IgD-negative memory B cell (primary cell): ENCODE measurements at regions not wholly inside any gene's neighbourhood (a gene's known extent, or its start where the extent isn't known, plus 50 kb on each side); places are given as distances from the start of the nearest gene placed in this dataset.
"Not testable (repeated sequence)": the region's sequence is repeated elsewhere in the genome, so short reads cannot be mapped to it uniquely, and the experiment has no call there.

ENCODE experiments used
- H3K27ac Mint-ChIP-seq, 3 donors: one replicate each; pipeline ENCODE4 v1.8.0; 2020 to 2022; ENCODE audit warnings: mild to moderate bottlenecking in 3 of 3, mixed read lengths in 3 of 3, moderate library complexity in 1 of 3
- H3K27me3 Mint-ChIP-seq: one replicate; pipeline ENCODE4 v1.8.0; 2021; ENCODE audit warnings: mixed read lengths
- H3K36me3 Mint-ChIP-seq: one replicate; pipeline ENCODE4 v1.8.0; 2020; ENCODE audit warnings: mild to moderate bottlenecking, mixed read lengths
- H3K4me1 Mint-ChIP-seq, 3 donors: one replicate each; pipeline ENCODE4 v1.8.0; 2020 to 2022; ENCODE audit warnings: mixed read lengths in 3 of 3, mild to moderate bottlenecking in 1 of 3
- H3K4me3 Mint-ChIP-seq, 4 donors: one replicate each; pipeline ENCODE4 v1.8.0; 2020 to 2022; ENCODE audit warnings: mild to moderate bottlenecking in 4 of 4, mixed read lengths in 4 of 4, moderate library complexity in 3 of 4
- H3K9me3 Mint-ChIP-seq, 3 donors: one replicate each; pipeline ENCODE4 v1.8.0; 2020 to 2021; ENCODE audit warnings: mixed read lengths in 3 of 3, mild to moderate bottlenecking in 1 of 3

DNA sequence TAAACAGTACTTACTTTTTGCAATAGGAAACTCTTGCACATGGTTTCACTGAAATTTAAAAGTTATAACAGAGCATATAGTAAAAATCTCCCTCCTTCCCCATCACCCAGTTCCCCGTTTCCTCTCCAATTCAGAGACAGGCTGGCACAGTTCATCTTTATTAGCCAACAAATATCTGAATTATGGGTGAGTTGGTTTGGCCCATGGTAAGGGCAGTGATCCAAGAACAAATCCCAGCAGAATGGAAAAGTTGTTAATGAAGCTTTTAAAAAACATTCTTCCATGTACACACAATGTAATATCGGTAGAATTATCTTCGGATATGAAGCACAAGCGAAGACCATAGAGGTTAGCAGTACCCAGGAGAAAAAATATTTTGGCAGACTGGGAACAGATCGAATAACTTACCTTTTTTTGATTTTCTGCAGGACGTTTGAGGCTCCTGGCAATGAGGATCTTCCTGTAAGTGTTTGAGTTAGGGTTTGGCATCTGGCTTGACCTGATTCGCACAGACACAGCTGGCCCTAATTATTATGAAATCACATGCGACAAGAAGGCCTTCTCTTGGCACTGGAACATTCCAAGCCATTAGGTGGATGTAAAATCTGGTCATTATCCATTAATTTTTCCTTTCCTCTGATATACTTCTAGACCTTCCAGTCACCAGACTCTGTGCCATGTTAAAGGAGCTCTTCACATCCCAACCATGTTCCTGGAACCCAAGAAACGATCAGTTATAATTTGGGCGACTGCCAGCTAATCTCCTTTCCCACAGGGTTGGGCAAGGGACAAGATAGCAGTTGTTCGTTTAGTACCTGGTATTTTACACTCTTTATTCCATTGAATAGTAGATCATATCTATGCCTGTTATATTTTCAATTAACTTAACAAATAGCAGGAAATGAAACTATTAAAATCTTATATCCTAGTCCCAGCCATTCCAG lies 139.4 kb upstream of the TSC22D1 start:
- H3K27me3 Mint-ChIP-seq, result no peaks in the 10 kb centered on the region
- peak overlapping the region in 1 of 3 donors; percentile 1 for H3K27ac Mint-ChIP-seq
- no peaks in the 10 kb centered on the region for H3K4me1 Mint-ChIP-seq
- no peaks in the 10 kb centered on the region for H3K36me3 Mint-ChIP-seq
- no peak overlapping the region for H3K4me3 Mint-ChIP-seq
- H3K9me3 Mint-ChIP-seq, result no peaks in the 10 kb centered on the region

DNA sequence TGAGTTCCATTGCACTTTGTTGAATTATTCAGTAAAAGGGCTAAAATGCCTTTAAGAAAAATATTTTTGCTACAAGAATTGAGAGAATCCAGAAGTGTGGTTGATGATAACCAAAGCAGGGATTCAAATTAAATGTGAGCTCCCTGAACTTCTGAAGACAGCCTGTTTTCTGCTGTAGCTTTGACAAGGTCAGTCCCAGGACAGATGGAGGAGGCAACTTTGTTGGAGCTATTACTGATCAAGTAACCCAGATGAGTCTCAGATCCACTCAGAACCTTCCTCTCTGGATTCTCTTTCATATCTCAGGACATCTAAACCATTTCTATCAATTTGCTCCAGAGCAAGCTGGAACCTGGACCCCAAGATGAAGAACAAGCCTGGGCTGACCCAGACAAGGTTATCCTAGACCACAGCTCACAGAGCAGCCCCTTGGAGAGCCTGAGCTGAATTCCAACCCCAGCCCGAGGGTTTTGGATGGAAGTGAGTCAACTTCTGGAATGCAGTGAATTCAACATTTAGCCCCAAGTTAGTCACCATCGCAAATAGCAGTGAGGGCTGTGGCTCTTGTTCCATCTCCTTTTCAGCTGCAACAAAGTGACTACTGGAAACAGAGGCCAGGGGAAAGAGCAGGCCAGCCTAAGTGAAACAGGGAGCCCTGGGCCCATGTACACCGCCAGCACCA lies 137.8 kb upstream of the TSC22D1 start:
- no peaks in the 10 kb centered on the region for H3K9me3 Mint-ChIP-seq
- no peak overlapping the region for H3K27ac Mint-ChIP-seq
- no peaks in the 10 kb centered on the region for H3K4me1 Mint-ChIP-seq
- no peak overlapping the region for H3K4me3 Mint-ChIP-seq
- H3K27me3 Mint-ChIP-seq, result no peaks in the 10 kb centered on the region
- no peaks in the 10 kb centered on the region for H3K36me3 Mint-ChIP-seq

GRCh38 chr13:44711706-44712105 lies 135.6 kb upstream of the TSC22D1 start:
- Mint-ChIP-seq H3K27ac (no peak overlapping the region), H3K9me3 (no peaks in the 10 kb centered on the region), H3K4me3 (no peak overlapping the region), H3K4me1 (no peaks in the 10 kb centered on the region), H3K36me3 (no peaks in the 10 kb centered on the region), H3K27me3 (no peaks in the 10 kb centered on the region)

DNA sequence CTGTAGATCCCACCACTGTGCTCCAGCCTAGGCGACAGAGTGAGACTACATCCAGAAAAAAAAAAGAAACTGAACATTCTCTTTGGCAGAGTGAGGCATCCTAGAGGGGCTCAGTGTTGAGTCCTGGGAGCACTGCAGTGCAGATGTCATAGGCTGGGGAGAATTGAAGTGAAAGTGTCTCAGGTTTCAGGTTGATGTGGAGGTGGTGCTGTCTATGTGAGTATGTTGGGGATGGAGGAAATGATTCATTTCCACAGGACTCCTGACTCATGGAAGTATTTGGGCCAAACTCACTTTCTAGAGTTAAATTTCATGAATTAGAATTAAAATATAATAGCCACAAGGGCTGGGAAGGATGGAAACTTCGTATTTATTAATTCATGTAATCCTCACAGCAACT lies 134.4 kb upstream of the TSC22D1 start:
- Mint-ChIP-seq H3K27ac (no peak overlapping the region), H3K36me3 (no peaks in the 10 kb centered on the region), H3K4me3 (peak overlapping the region in 1 of 4 donors; percentile 23), H3K9me3 (no peaks in the 10 kb centered on the region), H3K27me3 (no peaks in the 10 kb centered on the region), H3K4me1 (no peaks in the 10 kb centered on the region)

DNA sequence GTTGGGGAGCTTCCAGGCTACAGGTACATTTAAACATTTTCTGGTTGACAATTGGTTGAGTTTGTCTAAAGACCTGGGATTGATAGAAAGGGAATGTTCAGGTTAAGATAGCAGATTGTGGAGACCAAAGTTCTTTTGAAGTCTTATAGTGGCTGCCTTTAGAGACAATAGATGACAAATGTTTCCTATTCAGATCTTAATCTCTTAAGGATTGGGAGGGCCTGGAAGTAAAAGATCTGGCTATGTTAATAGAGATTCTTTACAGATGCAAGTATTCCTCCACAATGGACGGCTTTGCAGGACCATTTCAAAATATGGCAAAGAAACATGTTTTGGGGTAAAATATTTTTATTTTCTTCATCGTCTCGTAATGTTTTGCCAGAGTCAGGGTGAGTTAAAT lies 128.7 kb upstream of the TSC22D1 start:
- not testable (repeated sequence) for H3K27me3 Mint-ChIP-seq, H3K36me3 Mint-ChIP-seq, H3K4me1 Mint-ChIP-seq, H3K4me3 Mint-ChIP-seq, H3K27ac Mint-ChIP-seq, H3K9me3 Mint-ChIP-seq

- H3K9me3 Mint-ChIP-seq, result no peaks in the 10 kb centered on the region
- H3K27me3 Mint-ChIP-seq, result peaks cover 2% of the 10 kb centered on the region
- H3K27ac Mint-ChIP-seq, result no peak overlapping the region
- H3K36me3 Mint-ChIP-seq, result no peaks in the 10 kb centered on the region
- H3K4me3 Mint-ChIP-seq, result no peak overlapping the region
- H3K4me1 Mint-ChIP-seq, result no peaks in the 10 kb centered on the region
These were observed 127.2 kb upstream of the TSC22D1 start for GRCh38 chr13:44703371-44703770.

GRCh38 chr13:44698066-44698465 lies 121.9 kb upstream of the TSC22D1 start:
- no peak overlapping the region for H3K4me3 Mint-ChIP-seq
- no peaks in the 10 kb centered on the region for H3K36me3 Mint-ChIP-seq
- no peaks in the 10 kb centered on the region for H3K4me1 Mint-ChIP-seq
- H3K9me3 Mint-ChIP-seq, result no peaks in the 10 kb centered on the region
- H3K27ac Mint-ChIP-seq, result no peak overlapping the region
- H3K27me3 Mint-ChIP-seq, result peaks cover 3% of the 10 kb centered on the region

- Mint-ChIP-seq H3K4me1 (no peaks in the 10 kb centered on the region), H3K36me3 (no peaks in the 10 kb centered on the region), H3K27me3 (peaks cover 3% of the 10 kb centered on the region), H3K27ac (no peak overlapping the region), H3K9me3 (no peaks in the 10 kb centered on the region), H3K4me3 (no peak overlapping the region)
These were observed 120.9 kb upstream of the TSC22D1 start for GRCh38 chr13:44697058-44697457.

DNA sequence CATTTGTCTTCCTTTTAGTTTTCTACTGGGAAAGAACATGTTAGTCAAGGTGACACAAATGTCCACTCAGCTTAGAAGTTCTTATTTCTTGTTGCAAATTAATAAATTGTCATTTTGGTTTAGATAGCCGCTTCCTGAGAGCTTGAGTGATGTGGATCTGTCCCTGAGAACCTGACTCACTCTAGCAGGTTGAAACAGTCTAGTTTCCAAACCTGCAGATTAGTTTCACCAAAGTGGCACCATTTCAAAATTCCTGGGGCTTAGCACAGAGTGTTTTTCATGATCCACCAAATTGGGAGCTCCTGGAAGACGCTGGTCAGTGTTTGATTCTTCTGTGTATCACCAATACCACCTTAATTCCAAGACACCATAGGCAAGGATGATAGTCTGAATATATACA lies 119.4 kb upstream of the TSC22D1 start:
- Mint-ChIP-seq H3K4me3 (no peak overlapping the region), H3K27ac (peak overlapping the region in 1 of 3 donors; percentile 32), H3K36me3 (no peaks in the 10 kb centered on the region), H3K27me3 (peaks cover 2% of the 10 kb centered on the region), H3K4me1 (no peaks in the 10 kb centered on the region), H3K9me3 (no peaks in the 10 kb centered on the region)

DNA sequence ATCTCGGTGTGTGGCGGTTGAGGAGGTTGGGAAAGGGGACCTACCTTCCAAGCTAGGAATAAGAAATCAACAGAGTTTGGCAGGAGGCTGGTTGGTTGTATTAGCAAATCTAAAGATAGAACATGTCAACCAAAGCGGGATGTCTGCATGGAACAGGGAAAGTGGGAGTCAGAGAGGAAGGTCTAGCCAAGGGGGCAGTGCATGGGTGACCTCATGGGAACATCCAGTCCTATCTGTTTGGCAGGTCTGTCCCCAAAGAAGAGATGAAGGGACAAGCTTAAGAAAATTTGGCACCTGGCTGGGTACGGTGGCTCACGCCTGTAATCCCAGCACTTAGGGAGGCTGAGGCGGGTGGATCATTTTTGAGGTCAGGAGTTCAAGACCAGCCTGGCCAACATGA lies 118.7 kb upstream of the TSC22D1 start:
- Mint-ChIP-seq H3K4me1 (no peaks in the 10 kb centered on the region), H3K36me3 (no peaks in the 10 kb centered on the region), H3K27ac (no peak overlapping the region), H3K9me3 (no peaks in the 10 kb centered on the region), H3K27me3 (peaks cover 2% of the 10 kb centered on the region), H3K4me3 (no peak overlapping the region)

- Mint-ChIP-seq H3K4me3 (no peak overlapping the region), H3K9me3 (no peaks in the 10 kb centered on the region), H3K36me3 (no peaks in the 10 kb centered on the region), H3K27me3 (peaks cover 2% of the 10 kb centered on the region), H3K27ac (no peak overlapping the region), H3K4me1 (no peaks in the 10 kb centered on the region)
These were observed 118.2 kb upstream of the TSC22D1 start for GRCh38 chr13:44694291-44694690.

DNA sequence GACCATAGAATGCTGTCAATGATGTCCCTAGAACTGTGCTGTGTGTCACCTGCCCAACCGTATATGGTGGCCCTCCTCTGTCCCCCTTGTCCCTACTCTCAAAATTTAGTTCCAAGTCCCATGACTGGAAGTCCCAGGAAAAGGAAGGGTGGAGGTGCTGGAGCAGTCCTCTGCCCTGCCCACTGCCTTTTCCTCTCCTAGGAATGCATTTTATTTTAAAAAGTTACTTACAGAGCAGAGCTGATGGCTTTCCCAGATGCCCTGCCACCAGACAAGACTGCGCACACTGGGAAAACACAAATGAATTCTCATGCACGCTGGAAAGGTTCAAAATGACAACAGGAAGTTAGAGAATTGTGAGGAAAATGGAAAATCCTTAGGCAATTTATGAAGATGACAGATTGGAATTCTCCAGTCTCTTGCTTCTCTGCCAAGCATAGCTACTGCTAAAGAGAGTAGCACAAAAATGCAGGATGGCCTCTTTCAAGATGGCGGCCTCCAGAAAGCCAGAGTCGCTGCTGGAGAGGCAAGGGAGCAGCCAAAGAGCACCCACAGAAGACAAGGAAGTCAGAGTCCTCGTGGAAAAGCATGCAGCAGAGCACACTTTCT lies 117.1 kb upstream of the TSC22D1 start:
- Mint-ChIP-seq H3K27me3 (peaks cover 6% of the 10 kb centered on the region), H3K4me3 (no peak overlapping the region), H3K9me3 (no peaks in the 10 kb centered on the region), H3K4me1 (no peaks in the 10 kb centered on the region), H3K36me3 (no peaks in the 10 kb centered on the region), H3K27ac (no peak overlapping the region)

GRCh38 chr13:44692173-44692713 lies 116.1 kb upstream of the TSC22D1 start:
- no peaks in the 10 kb centered on the region for H3K9me3 Mint-ChIP-seq
- no peaks in the 10 kb centered on the region for H3K4me1 Mint-ChIP-seq
- no peaks in the 10 kb centered on the region for H3K36me3 Mint-ChIP-seq
- H3K27ac Mint-ChIP-seq, result no peak overlapping the region
- H3K4me3 Mint-ChIP-seq, result no peak overlapping the region
- H3K27me3 Mint-ChIP-seq, result peaks cover 6% of the 10 kb centered on the region

GRCh38 chr13:44690376-44690775 lies 114.2 kb upstream of the TSC22D1 start:
- H3K4me1 Mint-ChIP-seq, result peaks cover 0 to 3% (median 0%) of the 10 kb centered on the region in 3 donors
- no peak overlapping the region for H3K4me3 Mint-ChIP-seq
- H3K9me3 Mint-ChIP-seq, result peaks cover 0 to 4% (median 2%) of the 10 kb centered on the region in 3 donors
- peaks cover 5% of the 10 kb centered on the region for H3K27me3 Mint-ChIP-seq
- no peak overlapping the region for H3K27ac Mint-ChIP-seq
- H3K36me3 Mint-ChIP-seq, result no peaks in the 10 kb centered on the region

GRCh38 chr13:44688652-44689051 lies 112.5 kb upstream of the TSC22D1 start:
- H3K9me3 Mint-ChIP-seq, result peaks cover 1 to 4% (median 2%) of the 10 kb centered on the region in 3 donors

More at GRCh38 chr13:44688652-44689051, 112.5 kb upstream of the TSC22D1 start:
- Mint-ChIP-seq H3K27me3 (peaks cover 5% of the 10 kb centered on the region), H3K36me3 (no peaks in the 10 kb centered on the region), H3K27ac (no peak overlapping the region), H3K4me1 (peaks cover 0 to 3% (median 0%) of the 10 kb centered on the region in 3 donors), H3K4me3 (no peak overlapping the region)
